OCI-LY1 (cell line): ENCODE measurements at regions not wholly inside any gene's neighbourhood (a gene's known extent, or its start where the extent isn't known, plus 50 kb on each side); places are given as distances from the start of the nearest gene placed in this dataset.

Experiments used
- CTCF ChIP-seq: fragments of 200-600 bp; sonication (generic), shearing (Covaris generic); IDR thresholded peaks from 2 replicates; pipeline ENCODE4 v1.5.1; 2017; ENCODE audit warnings: mild to moderate bottlenecking, antibody characterized with exemption, low read length, moderate library complexity, mixed read lengths
- EZH2 ChIP-seq: fragments of 200-600 bp; sonication (generic), shearing (Covaris generic); IDR thresholded peaks from 2 replicates; pipeline ENCODE4 v1.8.0; 2017; ENCODE audit warnings: borderline replicate concordance, mixed run types, mild to moderate bottlenecking, antibody characterized with exemption, low read length, moderate library complexity, mixed read lengths

GRCh38 chr5:30831605-30832004 is 361.9 kb upstream of the CDH6 start:
- no peak for TF ChIP-seq EZH2
- no peak for TF ChIP-seq CTCF
